K562 (cell line): ENCODE measurements at regions not wholly inside any gene's neighbourhood (a gene's known extent, or its start where the extent isn't known, plus 50 kb on each side); places are given as distances from the start of the nearest gene placed in this dataset.

Experiments
- ATAC-seq: fragments of 200-7000 bp; cut with Tn5 transposase; 3 replicates; pipeline ENCODE4 v1.9.1; 2020; ENCODE audit warnings: moderate library complexity
- BruUV-seq: library from RNA; stranded (reverse); fragments of 400-500 nt; replicated peaks from 2 replicates; lab custom pipeline; 2021; lab: Mats Ljungman, UMichigan
- CTCF ChIA-PET: fragments of 300-600 bp; formaldehyde crosslinking; extraction: SDS; loops from one replicate; lab custom pipeline; 2021; ENCODE audit warnings: low intra/inter-chr PET ratio; lab: Yijun Ruan, JAX
- POLR2A ChIA-PET: fragments of 300-600, 350-650 bp; sonication (Branson Sonifier 250); formaldehyde crosslinking; extraction: SDS; loops from one replicate; lab custom pipeline; 2021; ENCODE audit warnings: antibody characterized with exemption, inconsistent platforms; lab: Yijun Ruan, JAX
- DNase-seq, 4 experiments: peaks; one replicate each; pipeline versions ENCODE4 v3.0.0 to v3.0.0-alpha.2; 2011 to 2018; ENCODE audit warnings: low spot score in 3 of 4, mixed read lengths in 3 of 4; ENCODE audit errors: extremely low read depth in 1 of 4
- FAIRE-seq: peaks from 2 replicates; lab custom pipeline; 2011; peaks lifted over from hg19 to GRCh38; lab: Jason Lieb, UNC
- H2AFZ ChIP-seq: 2 replicates; pipeline ENCODE4 v1.6.0; 2011; ENCODE audit warnings: low read depth, low read length, control low read depth, inconsistent platforms
- H3K27ac ChIP-seq: fragments of 200-600 bp; 3 replicates; pipeline ENCODE4 v1.8.0; 2011; ENCODE audit warnings: low read depth, mild to moderate bottlenecking, control low read depth, inconsistent platforms, low read length, moderate library complexity, mixed read lengths; ENCODE audit errors: extremely low read depth
- H3K27me3 ChIP-seq, 2 experiments: fragments of 300-600 bp in 1 of 2; 2 replicates in 1 of 2; 3 replicates in 1 of 2; pipeline versions ENCODE4 v1.6.0 to v1.8.0; 2011; ENCODE audit warnings: inconsistent platforms in 2 of 2, low read length in 2 of 2, mild to moderate bottlenecking in 1 of 2, mixed read lengths in 1 of 2, moderate library complexity in 1 of 2; ENCODE audit not compliant: control insufficient read depth in 2 of 2, insufficient read depth in 2 of 2
- H3K36me3 ChIP-seq: fragments of 300-600 bp; 3 replicates; pipeline ENCODE4 v1.8.0; 2011; ENCODE audit warnings: mild to moderate bottlenecking, low read length, inconsistent platforms; ENCODE audit not compliant: control insufficient read depth, insufficient read depth
- H3K4me1 ChIP-seq, 2 experiments: fragments of 200-600 bp in 1 of 2; replicated peaks in 1 of 2; 2 replicates in 1 of 2; 3 replicates in 1 of 2; pipeline versions ENCODE4 v1.5.1 to v1.8.0; 2011; ENCODE audit warnings: inconsistent platforms in 2 of 2, low read length in 2 of 2, mild to moderate bottlenecking in 1 of 2, mixed read lengths in 1 of 2, moderate library complexity in 1 of 2; ENCODE audit not compliant: control insufficient read depth in 2 of 2, insufficient read depth in 2 of 2
- H3K4me2 ChIP-seq: 2 replicates; pipeline ENCODE4 v1.6.1; 2011; ENCODE audit warnings: low read length, control low read depth, inconsistent platforms, mixed read lengths; ENCODE audit not compliant: insufficient read depth
- H3K4me3 ChIP-seq: fragments of 200-600 bp; sonication (generic), shearing (Covaris generic); 2 replicates; pipeline ENCODE4 v1.5.1; 2016; ENCODE audit warnings: control low read depth, inconsistent platforms
- H3K79me2 ChIP-seq: fragments of 200-600 bp; 3 replicates; pipeline ENCODE4 v1.8.0; 2011; ENCODE audit warnings: low read length, inconsistent platforms; ENCODE audit not compliant: control insufficient read depth, insufficient read depth
- H3K9ac ChIP-seq, 2 experiments: 2 replicates each; pipeline versions ENCODE4 v1.6.0 to v1.6.1; 2011; ENCODE audit warnings: low read depth in 2 of 2, low read length in 2 of 2, control low read depth in 1 of 2, inconsistent platforms in 1 of 2, mild to moderate bottlenecking in 1 of 2, mixed read lengths in 1 of 2; ENCODE audit not compliant: insufficient read depth in 1 of 2
- H3K9me1 ChIP-seq: one replicate; pipeline ENCODE4 v1.6.0; 2011; ENCODE audit warnings: inconsistent platforms, mild to moderate bottlenecking, low read length, moderate library complexity; ENCODE audit not compliant: control insufficient read depth, insufficient read depth
- H3K9me3 ChIP-seq: replicated peaks from 2 replicates; pipeline ENCODE4 v1.5.1; 2011; ENCODE audit warnings: low read depth, low read length, inconsistent platforms; ENCODE audit not compliant: control insufficient read depth, insufficient read depth
- H4K20me1 ChIP-seq: replicated peaks from 2 replicates; pipeline ENCODE4 v1.6.1; 2011; ENCODE audit warnings: low read length, inconsistent platforms, mixed read lengths; ENCODE audit not compliant: control insufficient read depth, insufficient read depth
- ADNP ChIP-seq: fragments of 200-800 bp; sonication (Bioruptor generic); IDR thresholded peaks from 2 replicates; pipeline ENCODE4 v1.6.1; 2016; ENCODE audit warnings: missing genetic modification characterization, missing compliant biosample characterization
- CBFA2T2 ChIP-seq: fragments of 450-650 bp; conservative IDR thresholded peaks from 2 replicates; pipeline ENCODE4 v1.6.1; 2017; ENCODE audit warnings: mild to moderate bottlenecking
- FOXK2 ChIP-seq, 2 experiments: fragments of 450-650 bp; IDR thresholded peaks in 1 of 2; conservative IDR thresholded peaks in 1 of 2; 2 replicates each; pipeline ENCODE4 v1.6.1; 2016; ENCODE audit warnings: low read depth in 2 of 2, mild to moderate bottlenecking in 1 of 2
- FOXP1 ChIP-seq: sonication (generic); formaldehyde crosslinking; IDR thresholded peaks from 2 replicates; pipeline ENCODE4 v1.8.0; 2022; ENCODE audit warnings: mild to moderate bottlenecking, missing genetic modification reagents
- MBD2 ChIP-seq: sonication (generic); IDR thresholded peaks from 2 replicates; pipeline ENCODE4 v1.6.1; 2016; ENCODE audit warnings: low read depth, borderline replicate concordance
- MYC ChIP-seq, 2 experiments: fragments of 250-450 bp in 1 of 2; sonication (Bioruptor Pico) in 1 of 2; IDR thresholded peaks; 2 replicates each; pipeline versions ENCODE4 v1.5.1 to v1.6.1; 2012 to 2021; ENCODE audit warnings: low read depth in 2 of 2, borderline replicate concordance in 1 of 2, improper control_type of control experiment in 1 of 2, low read length in 1 of 2, mild to moderate bottlenecking in 1 of 2, moderate library complexity in 1 of 2
- POLR2AphosphoS5 ChIP-seq: IDR thresholded peaks from 2 replicates; pipeline ENCODE4 v1.6.1; 2011; ENCODE audit warnings: mild to moderate bottlenecking, low read depth, low read length, moderate library complexity; ENCODE audit not compliant: control insufficient read depth, insufficient read depth
- PURB ChIP-seq: sonication (generic); formaldehyde crosslinking; IDR thresholded peaks from 2 replicates; pipeline ENCODE4 v1.9.0; 2021; ENCODE audit warnings: low read depth, mild to moderate bottlenecking, missing genetic modification reagents
- SLC30A9 ChIP-seq: fragments of 250-450 bp; sonication (Bioruptor Pico); IDR thresholded peaks from 2 replicates; pipeline ENCODE4 v1.8.0; 2022; ENCODE audit warnings: mild to moderate bottlenecking, moderate library complexity
- TAF1 ChIP-seq: IDR thresholded peaks from 2 replicates; pipeline ENCODE4 v1.6.1; 2011; ENCODE audit warnings: mild to moderate bottlenecking, low read length, moderate library complexity; ENCODE audit not compliant: insufficient read depth, control insufficient read depth, severe bottlenecking; ENCODE audit errors: extremely low read depth
- TCF3 ChIP-seq: sonication (generic); formaldehyde crosslinking; IDR thresholded peaks from 2 replicates; pipeline ENCODE4 v1.4.0; 2020; ENCODE audit warnings: mild to moderate bottlenecking, missing genetic modification reagents
- TEAD4 ChIP-seq, 2 experiments: sonication (generic) in 1 of 2; formaldehyde crosslinking in 1 of 2; IDR thresholded peaks; 2 replicates each; pipeline versions ENCODE4 v1.6.1 to v1.8.0; 2012 to 2022; ENCODE audit warnings: borderline replicate concordance in 1 of 2, inconsistent platforms in 1 of 2, low read length in 1 of 2, mild to moderate bottlenecking in 1 of 2, missing genetic modification reagents in 1 of 2
- THRAP3 ChIP-seq: fragments of 450-650 bp; IDR thresholded peaks from 2 replicates; pipeline ENCODE4 v1.6.1; 2016; ENCODE audit warnings: mild to moderate bottlenecking, inconsistent platforms, borderline replicate concordance
- U2AF1 ChIP-seq: fragments of 200-400 bp; formaldehyde crosslinking; optimal IDR thresholded peaks from 2 replicates; pipeline ENCODE3; 2017; ENCODE audit warnings: mild to moderate bottlenecking, low read depth, low read length, moderate library complexity
- ZBTB1 ChIP-seq: sonication (generic); formaldehyde crosslinking; IDR thresholded peaks from 2 replicates; pipeline ENCODE4 v1.8.1; 2023; ENCODE audit warnings: missing genetic modification reagents, low read depth, mild to moderate bottlenecking, borderline replicate concordance
- ZNF174 ChIP-seq: fragments of 250-450 bp; sonication (Bioruptor Pico); IDR thresholded peaks from 2 replicates; pipeline ENCODE4 v1.4.0; 2020; ENCODE audit warnings: mild to moderate bottlenecking
- ZNF408 ChIP-seq: fragments of 250-450 bp; sonication (Bioruptor Pico); IDR thresholded peaks from 2 replicates; pipeline ENCODE4 v1.4.0; 2020; ENCODE audit warnings: low read depth, mild to moderate bottlenecking, moderate library complexity
- ZNF507 ChIP-seq: conservative IDR thresholded peaks from 2 replicates; pipeline ENCODE4 v1.6.1; 2017; ENCODE audit warnings: missing genetic modification characterization, missing compliant biosample characterization
- WGBS: fragments of 100-300 bp; shearing (Covaris generic); methylation state at CpG from one replicate; pipeline ENCODE4 v1.1.6; 2016; ENCODE audit warnings: low coverage, mixed read lengths; ENCODE audit not compliant: insufficient coverage; ENCODE audit errors: missing lambda C conversion rate; 5-methylcytosine and 5-hydroxymethylcytosine counted together
- in situ Hi-C: fragments of 300-500 bp; cut with MboI; formaldehyde crosslinking; loops from 4 replicates; pipeline ENCODE4 v1.15.0; 2018; ENCODE audit warnings: inconsistent platforms, mixed read lengths
- intact Hi-C: fragments of 100-400 bp; cut with micrococcal nuclease; formaldehyde crosslinking; loops from 2 replicates; pipeline ENCODE4 v1.14.2; 2022
- TF ChIP-seq, protein P1 (sequence below): IDR thresholded peaks from 3 replicates; pipeline ENCODE4 v1.6.1; 2011; ENCODE audit warnings: borderline replicate concordance, mild to moderate bottlenecking; ENCODE audit not compliant: insufficient read length, insufficient read depth
- TF ChIP-seq, protein P2 (sequence below): fragments of 450-650 bp; formaldehyde crosslinking; IDR thresholded peaks from 2 replicates; pipeline ENCODE4 v1.4.0; 2020; ENCODE audit warnings: mild to moderate bottlenecking, moderate library complexity

GRCh38 chr12:87897662-87898061 is 131.5 kb downstream of the C12orf50 start (continued):
- TF ChIP-seq TEAD4 (IDR thresholded peaks at IDR 0.05; ENCODE audit: low read length) (no peak), TEAD4 (CRISPR knock-in tag; IDR thresholded peaks at IDR 0.05; ENCODE audit: borderline replicate concordance) (no peak), ZNF408 (CRISPR knock-in tag) (no peak), U2AF1 (no peak), POLR2AphosphoS5 (no peak), ZNF174 (CRISPR knock-in tag) (no peak), FOXK2 (conservative IDR thresholded peaks at IDR 0.05 in 1 of 2, IDR thresholded peaks at IDR 0.05 in 1 of 2; ENCODE audit: low read depth in 2 of 2) (no peak), MYC (IDR thresholded peaks at IDR 0.05; ENCODE audit: low read depth, low read length) (no peak), MYC (CRISPR knock-in tag; IDR thresholded peaks at IDR 0.05; ENCODE audit: borderline replicate concordance, low read depth) (no peak)
- TF ChIP-seq, protein P1, sequence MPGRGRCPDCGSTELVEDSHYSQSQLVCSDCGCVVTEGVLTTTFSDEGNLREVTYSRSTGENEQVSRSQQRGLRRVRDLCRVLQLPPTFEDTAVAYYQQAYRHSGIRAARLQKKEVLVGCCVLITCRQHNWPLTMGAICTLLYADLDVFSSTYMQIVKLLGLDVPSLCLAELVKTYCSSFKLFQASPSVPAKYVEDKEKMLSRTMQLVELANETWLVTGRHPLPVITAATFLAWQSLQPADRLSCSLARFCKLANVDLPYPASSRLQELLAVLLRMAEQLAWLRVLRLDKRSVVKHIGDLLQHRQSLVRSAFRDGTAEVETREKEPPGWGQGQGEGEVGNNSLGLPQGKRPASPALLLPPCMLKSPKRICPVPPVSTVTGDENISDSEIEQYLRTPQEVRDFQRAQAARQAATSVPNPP = no peak

DNA sequence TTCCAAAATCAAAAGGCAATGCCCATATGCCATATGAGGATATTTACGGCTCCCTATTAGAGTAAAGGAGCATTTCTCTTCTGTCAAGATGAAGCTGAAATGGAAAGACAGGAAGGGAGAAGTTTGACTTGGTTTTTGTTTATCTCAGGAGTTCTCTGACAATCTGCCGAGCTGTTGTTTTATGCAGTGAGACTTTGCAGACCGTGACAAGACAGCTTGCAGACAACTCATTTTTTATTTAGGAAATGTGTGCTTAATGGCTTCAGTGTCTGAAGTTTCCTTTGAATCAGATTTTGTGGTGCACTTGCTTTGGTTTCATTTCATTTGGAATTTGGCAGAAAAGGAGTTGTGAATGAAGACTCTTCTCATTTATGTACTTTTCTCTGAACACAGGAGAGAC is 145.4 kb downstream of the C12orf50 start:
- no peaks in the 10 kb centered on the region for H3K27me3 ChIP-seq
- no peak overlapping the region for H2AFZ ChIP-seq
- H3K27ac ChIP-seq = no peak overlapping the region
- in situ Hi-C loops (no loop called here), intact Hi-C loops (no loop called here)
- BruUV-seq = no TSS peak
- H4K20me1 ChIP-seq = no peaks in the 10 kb centered on the region
- no peak for DNase-seq
- CTCF ChIA-PET = no interaction called here
- POLR2A ChIA-PET = no interaction called here
- no peak for FAIRE-seq
- H3K9ac ChIP-seq = no peak overlapping the region
- ATAC-seq = no peak
- no peak overlapping the region for H3K4me2 ChIP-seq
- no peaks in the 10 kb centered on the region for H3K9me3 ChIP-seq
- no peaks in the 10 kb centered on the region for H3K36me3 ChIP-seq
- H3K9me1 ChIP-seq = no peaks in the 10 kb centered on the region
- no peaks in the 10 kb centered on the region for H3K4me1 ChIP-seq
- no peaks in the 10 kb centered on the region for H3K79me2 ChIP-seq
- no peak overlapping the region for H3K4me3 ChIP-seq
- WGBS = 4% methylated on average over 3 of the region's 3 CpGs
- no peak for TF ChIP-seq SLC30A9 (CRISPR knock-in tag)
- TF ChIP-seq TCF3 (CRISPR knock-in tag) = no peak
- TF ChIP-seq THRAP3 = no peak
- no peak for TF ChIP-seq TAF1
- TF ChIP-seq ZNF507 = no peak
- TF ChIP-seq, protein P2, sequence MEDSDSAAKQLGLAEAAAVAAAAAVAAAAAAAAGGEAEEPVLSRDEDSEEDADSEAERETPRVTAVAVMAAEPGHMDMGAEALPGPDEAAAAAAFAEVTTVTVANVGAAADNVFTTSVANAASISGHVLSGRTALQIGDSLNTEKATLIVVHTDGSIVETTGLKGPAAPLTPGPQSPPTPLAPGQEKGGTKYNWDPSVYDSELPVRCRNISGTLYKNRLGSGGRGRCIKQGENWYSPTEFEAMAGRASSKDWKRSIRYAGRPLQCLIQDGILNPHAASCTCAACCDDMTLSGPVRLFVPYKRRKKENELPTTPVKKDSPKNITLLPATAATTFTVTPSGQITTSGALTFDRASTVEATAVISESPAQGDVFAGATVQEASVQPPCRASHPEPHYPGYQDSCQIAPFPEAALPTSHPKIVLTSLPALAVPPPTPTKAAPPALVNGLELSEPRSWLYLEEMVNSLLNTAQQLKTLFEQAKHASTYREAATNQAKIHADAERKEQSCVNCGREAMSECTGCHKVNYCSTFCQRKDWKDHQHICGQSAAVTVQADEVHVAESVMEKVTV (CRISPR knock-in tag) = no peak
- TF ChIP-seq FOXP1 = no peak
- no peak for TF ChIP-seq MBD2
- TF ChIP-seq PURB (CRISPR knock-in tag) = no peak
- TF ChIP-seq ZBTB1 = no peak
- no peak for TF ChIP-seq CBFA2T2
- TF ChIP-seq ADNP (tag) = no peak
